IPS-20b (cell line): ENCODE measurements at regions not wholly inside any gene's neighbourhood (a gene's known extent, or its start where the extent isn't known, plus 50 kb on each side); places are given as distances from the start of the nearest gene placed in this dataset.

Experiments used
- H3K27ac ChIP-seq: one replicate; pipeline ENCODE4 v1.5.1; 2013; ENCODE audit warnings: low read length
- H3K27me3 ChIP-seq: 2 replicates; pipeline ENCODE4 v1.6.1; 2013; ENCODE audit warnings: mild to moderate bottlenecking, low read length, inconsistent platforms; ENCODE audit not compliant: insufficient read depth
- H3K36me3 ChIP-seq: 2 replicates; pipeline ENCODE4 v1.6.1; 2013; ENCODE audit warnings: low read depth, mild to moderate bottlenecking, inconsistent platforms, low read length, moderate library complexity; ENCODE audit not compliant: insufficient read depth
- H3K4me1 ChIP-seq: 2 replicates; pipeline ENCODE4 v1.6.1; 2013; ENCODE audit warnings: mild to moderate bottlenecking, control low read depth, inconsistent platforms, low read length, moderate library complexity; ENCODE audit not compliant: insufficient read depth
- H3K4me3 ChIP-seq: 2 replicates; pipeline ENCODE4 v1.5.1; 2013; ENCODE audit warnings: mild to moderate bottlenecking, low read length, inconsistent platforms
- H3K9ac ChIP-seq: 2 replicates; pipeline ENCODE4 v1.6.1; 2013; ENCODE audit warnings: low read depth, mild to moderate bottlenecking, inconsistent platforms, low read length, moderate library complexity
- H3K9me3 ChIP-seq: 2 replicates; pipeline ENCODE4 v1.6.1; 2013; ENCODE audit warnings: mild to moderate bottlenecking, low read depth, low read length, inconsistent platforms; ENCODE audit not compliant: insufficient read depth

- Histone ChIP-seq H3K9ac (no peak overlapping the region), H3K27me3 (no peaks in the 10 kb centered on the region)
Observed at GRCh38 chr7:25789701-25790640, 362.0 kb upstream of the NFE2L3 start.

DNA sequence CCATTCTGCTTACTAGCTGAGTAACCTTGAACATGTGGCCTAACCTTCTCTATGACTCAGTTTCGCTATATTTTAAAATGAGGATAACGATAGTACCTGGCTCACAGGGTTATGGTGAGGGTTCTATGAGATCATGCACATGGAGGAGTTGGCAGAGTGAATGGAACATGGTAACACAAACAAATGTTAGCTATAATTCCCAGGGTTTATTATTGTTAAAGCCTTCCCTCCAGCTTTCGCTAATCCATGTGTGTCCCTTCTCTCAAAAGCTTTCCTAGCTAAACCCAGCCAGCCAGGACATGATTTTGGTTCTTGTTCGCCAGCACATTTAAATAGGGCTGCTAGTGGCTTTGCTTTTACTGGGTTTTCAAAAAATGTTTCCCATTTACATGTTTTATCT, 361.0 kb upstream of the NFE2L3 start:
- Histone ChIP-seq H3K36me3 (no peaks in the 10 kb centered on the region), H3K9ac (no peak overlapping the region), H3K27me3 (no peaks in the 10 kb centered on the region), H3K27ac (no peak overlapping the region), H3K4me3 (no peak overlapping the region), H3K4me1 (no peaks in the 10 kb centered on the region), H3K9me3 (no peaks in the 10 kb centered on the region)

More at GRCh38 chr7:25789701-25790640, 362.0 kb upstream of the NFE2L3 start:
- Histone ChIP-seq H3K9me3 (no peaks in the 10 kb centered on the region), H3K4me3 (no peak overlapping the region), H3K27ac (no peak overlapping the region), H3K36me3 (no peaks in the 10 kb centered on the region), H3K4me1 (no peaks in the 10 kb centered on the region)

- no peaks in the 10 kb centered on the region for H3K9me3 ChIP-seq
- H3K36me3 ChIP-seq: no peaks in the 10 kb centered on the region
- no peaks in the 10 kb centered on the region for H3K4me1 ChIP-seq
- no peak overlapping the region for H3K4me3 ChIP-seq
- H3K9ac ChIP-seq: no peak overlapping the region
- H3K27ac ChIP-seq: no peak overlapping the region
- no peaks in the 10 kb centered on the region for H3K27me3 ChIP-seq
Observed at GRCh38 chr7:25792586-25792985, 359.4 kb upstream of the NFE2L3 start.

GRCh38 chr7:25795824-25796235, 356.2 kb upstream of the NFE2L3 start:
- Histone ChIP-seq H3K9me3 (no peaks in the 10 kb centered on the region), H3K36me3 (no peaks in the 10 kb centered on the region), H3K27me3 (no peaks in the 10 kb centered on the region), H3K4me3 (no peak overlapping the region), H3K4me1 (no peaks in the 10 kb centered on the region), H3K27ac (no peak overlapping the region), H3K9ac (no peak overlapping the region)

DNA sequence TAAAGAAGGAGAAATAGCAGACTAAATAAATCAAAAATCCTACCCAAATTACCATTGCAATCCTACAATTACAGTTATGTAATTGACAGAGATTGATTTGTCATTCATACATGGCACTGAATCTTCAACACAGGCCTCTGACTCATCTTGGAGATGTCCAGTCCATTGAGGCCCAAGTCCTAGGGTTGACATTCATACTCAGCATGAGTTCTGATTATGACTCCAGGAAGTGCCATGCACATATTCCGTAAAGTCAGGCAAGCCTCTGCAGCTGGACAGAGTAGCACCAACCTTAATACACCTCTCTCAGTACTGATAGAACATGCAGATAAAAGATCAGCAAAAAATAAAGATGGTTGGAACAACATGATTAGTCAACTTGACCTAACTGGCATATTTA, 353.7 kb upstream of the NFE2L3 start:
- no peak overlapping the region for H3K27ac ChIP-seq
- H3K36me3 ChIP-seq: no peaks in the 10 kb centered on the region
- no peaks in the 10 kb centered on the region for H3K27me3 ChIP-seq
- H3K9ac ChIP-seq: no peak overlapping the region
- no peaks in the 10 kb centered on the region for H3K4me1 ChIP-seq
- no peak overlapping the region for H3K4me3 ChIP-seq
- H3K9me3 ChIP-seq: no peaks in the 10 kb centered on the region

DNA sequence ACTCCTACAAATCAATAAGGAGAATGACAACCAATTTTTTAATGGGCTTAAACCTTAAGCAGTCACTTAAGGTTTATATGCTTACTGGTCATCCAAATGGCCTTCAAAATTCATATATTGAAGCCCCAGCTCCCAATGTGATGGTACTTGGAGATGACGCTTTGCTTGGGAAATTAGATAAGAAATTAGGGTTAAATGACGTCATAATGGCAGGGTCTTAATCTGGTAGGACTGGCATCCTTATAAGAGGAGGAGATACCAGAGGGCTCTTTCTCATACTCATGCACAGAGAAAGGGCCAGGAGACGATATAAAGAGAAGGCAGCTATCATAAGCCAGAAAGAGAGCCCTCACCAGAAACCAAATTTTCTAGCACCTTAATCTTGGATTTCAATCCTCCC, 350.8 kb upstream of the NFE2L3 start:
- no peak overlapping the region for H3K4me3 ChIP-seq
- H3K27me3 ChIP-seq: no peaks in the 10 kb centered on the region
- H3K27ac ChIP-seq: no peak overlapping the region
- H3K36me3 ChIP-seq: no peaks in the 10 kb centered on the region
- no peaks in the 10 kb centered on the region for H3K9me3 ChIP-seq
- no peaks in the 10 kb centered on the region for H3K4me1 ChIP-seq
- H3K9ac ChIP-seq: no peak overlapping the region

DNA sequence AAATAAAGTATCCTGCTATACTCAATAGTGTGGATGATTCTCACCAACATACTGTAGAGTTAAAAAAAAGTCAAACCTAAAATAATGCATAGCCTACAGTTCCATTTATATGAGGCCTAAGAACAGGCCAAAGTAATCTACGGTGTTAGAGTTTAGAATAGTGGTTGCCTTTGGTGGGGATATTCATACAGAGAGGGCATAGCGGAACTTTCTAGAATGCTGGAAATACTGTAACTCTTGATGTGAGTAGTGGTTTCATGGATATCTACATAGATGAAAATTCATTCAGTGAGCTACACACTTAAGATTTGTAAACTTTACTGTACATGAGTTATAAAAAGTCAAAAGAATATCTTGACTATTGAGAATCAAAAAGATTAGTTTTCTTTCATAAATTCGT, 349.9 kb upstream of the NFE2L3 start:
- H3K4me1 ChIP-seq: no peaks in the 10 kb centered on the region
- H3K9me3 ChIP-seq: no peaks in the 10 kb centered on the region
- no peaks in the 10 kb centered on the region for H3K27me3 ChIP-seq

GRCh38 chr7:25802473-25802872, 349.5 kb upstream of the NFE2L3 start:
- H3K27ac ChIP-seq: no peak overlapping the region
- H3K27me3 ChIP-seq: no peaks in the 10 kb centered on the region
- no peaks in the 10 kb centered on the region for H3K36me3 ChIP-seq
- H3K9ac ChIP-seq: no peak overlapping the region
- H3K4me1 ChIP-seq: no peaks in the 10 kb centered on the region
- H3K9me3 ChIP-seq: no peaks in the 10 kb centered on the region
- no peak overlapping the region for H3K4me3 ChIP-seq

More for the DNA sequence above, 349.9 kb upstream of the NFE2L3 start:
- Histone ChIP-seq H3K36me3 (no peaks in the 10 kb centered on the region), H3K27ac (no peak overlapping the region), H3K4me3 (no peak overlapping the region), H3K9ac (no peak overlapping the region)

DNA sequence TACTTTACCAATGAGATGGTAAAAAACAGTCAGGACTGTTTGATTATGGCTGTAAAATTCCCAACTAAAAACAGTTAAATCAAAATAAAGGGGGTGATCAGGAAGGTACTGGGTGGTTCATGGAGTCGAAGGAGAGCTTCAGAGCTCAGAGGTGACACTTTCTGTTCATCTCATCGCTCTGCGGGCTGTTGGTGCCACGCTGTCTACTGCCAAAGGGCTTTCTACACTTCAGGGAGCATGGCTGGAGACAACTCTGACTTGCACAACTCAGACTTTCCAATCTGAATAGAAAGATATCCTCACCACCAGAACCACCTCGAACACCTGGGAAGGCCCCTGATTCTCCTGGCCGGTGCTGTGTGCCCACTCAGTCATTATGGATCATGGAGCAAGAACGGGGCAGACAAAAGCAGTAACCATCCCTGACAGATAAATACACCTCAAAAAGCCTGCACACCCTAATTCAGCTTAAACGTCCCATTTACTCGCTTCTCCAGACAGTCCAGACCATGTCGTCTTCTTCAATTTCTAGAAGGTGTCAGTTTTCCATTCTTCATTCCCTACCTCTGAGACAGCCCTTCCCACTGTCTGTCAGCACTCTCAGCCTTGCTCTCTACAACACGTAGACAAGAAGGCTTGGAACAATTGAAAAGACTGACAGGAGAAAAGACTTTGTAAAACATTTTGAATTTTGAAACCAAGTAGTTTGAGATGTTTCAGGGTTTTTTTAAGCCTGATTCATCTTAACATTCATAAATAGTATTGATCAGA, 348.7 kb upstream of the NFE2L3 start:
- no peaks in the 10 kb centered on the region for H3K27me3 ChIP-seq
- no peaks in the 10 kb centered on the region for H3K36me3 ChIP-seq
- no peaks in the 10 kb centered on the region for H3K4me1 ChIP-seq
- H3K27ac ChIP-seq: no peak overlapping the region
- H3K4me3 ChIP-seq: no peak overlapping the region
- no peak overlapping the region for H3K9ac ChIP-seq
- H3K9me3 ChIP-seq: no peaks in the 10 kb centered on the region

- Histone ChIP-seq H3K27ac (no peak overlapping the region), H3K36me3 (no peaks in the 10 kb centered on the region)
Observed at GRCh38 chr7:25804154-25804553, 347.8 kb upstream of the NFE2L3 start.

GRCh38 chr7:25805027-25805687, 346.8 kb upstream of the NFE2L3 start:
- Histone ChIP-seq H3K4me3 (no peak overlapping the region), H3K4me1 (no peaks in the 10 kb centered on the region), H3K9me3 (no peaks in the 10 kb centered on the region), H3K27ac (no peak overlapping the region), H3K36me3 (no peaks in the 10 kb centered on the region), H3K9ac (no peak overlapping the region), H3K27me3 (no peaks in the 10 kb centered on the region)

More at GRCh38 chr7:25804154-25804553, 347.8 kb upstream of the NFE2L3 start:
- H3K4me3 ChIP-seq: no peak overlapping the region
- no peaks in the 10 kb centered on the region for H3K27me3 ChIP-seq
- no peak overlapping the region for H3K9ac ChIP-seq
- no peaks in the 10 kb centered on the region for H3K9me3 ChIP-seq
- H3K4me1 ChIP-seq: no peaks in the 10 kb centered on the region
